PC-3 (cell line): ENCODE measurements at regions not wholly inside any gene's neighbourhood (a gene's known extent, or its start where the extent isn't known, plus 50 kb on each side); places are given as distances from the start of the nearest gene placed in this dataset.

Source experiments
- CTCF ChIP-seq: fragments of 300-600 bp; sonication (generic); conservative IDR thresholded peaks from 2 replicates; pipeline ENCODE4 v1.5.1; 2017; ENCODE audit warnings: antibody characterized with exemption, low read depth, mild to moderate bottlenecking, low read length
- EZH2 ChIP-seq: fragments of 300-600 bp; sonication (generic); IDR thresholded peaks from one replicate; pipeline ENCODE4 v1.6.1; 2017; ENCODE audit warnings: antibody characterized with exemption, mild to moderate bottlenecking, low read length; ENCODE audit not compliant: unreplicated experiment
- EZH2phosphoT487 ChIP-seq: fragments of 300-600 bp; sonication (generic); IDR thresholded peaks from 2 replicates; pipeline ENCODE4 v1.6.1; 2018; ENCODE audit warnings: mild to moderate bottlenecking, antibody characterized with exemption, low read length, borderline replicate concordance

- TF ChIP-seq CTCF (no peak), EZH2phosphoT487 (no peak), EZH2 (no peak)
Measured at GRCh38 chr12:19633194-19633593, 193.9 kb downstream of the AEBP2 start.
